Stimulated activated CD4-positive, alpha-beta T cell treated with anti-CD3 and anti-CD28 coated beads, TNF-alpha, amount 100 ng/mL, for 48 hours (primary cell): ENCODE measurements at regions not wholly inside any gene's neighbourhood (a gene's known extent, or its start where the extent isn't known, plus 50 kb on each side); places are given as distances from the start of the nearest gene placed in this dataset.
A peak's percentile ranks its signal among the peaks of the same experiment; 100 is the strongest.

ENCODE experiments used
- DNase-seq, 3 donors: peaks; one replicate each; pipeline ENCODE4 v3.0.0-alpha.2; 2020; ENCODE audit warnings: low read depth in 3 of 3

DNA sequence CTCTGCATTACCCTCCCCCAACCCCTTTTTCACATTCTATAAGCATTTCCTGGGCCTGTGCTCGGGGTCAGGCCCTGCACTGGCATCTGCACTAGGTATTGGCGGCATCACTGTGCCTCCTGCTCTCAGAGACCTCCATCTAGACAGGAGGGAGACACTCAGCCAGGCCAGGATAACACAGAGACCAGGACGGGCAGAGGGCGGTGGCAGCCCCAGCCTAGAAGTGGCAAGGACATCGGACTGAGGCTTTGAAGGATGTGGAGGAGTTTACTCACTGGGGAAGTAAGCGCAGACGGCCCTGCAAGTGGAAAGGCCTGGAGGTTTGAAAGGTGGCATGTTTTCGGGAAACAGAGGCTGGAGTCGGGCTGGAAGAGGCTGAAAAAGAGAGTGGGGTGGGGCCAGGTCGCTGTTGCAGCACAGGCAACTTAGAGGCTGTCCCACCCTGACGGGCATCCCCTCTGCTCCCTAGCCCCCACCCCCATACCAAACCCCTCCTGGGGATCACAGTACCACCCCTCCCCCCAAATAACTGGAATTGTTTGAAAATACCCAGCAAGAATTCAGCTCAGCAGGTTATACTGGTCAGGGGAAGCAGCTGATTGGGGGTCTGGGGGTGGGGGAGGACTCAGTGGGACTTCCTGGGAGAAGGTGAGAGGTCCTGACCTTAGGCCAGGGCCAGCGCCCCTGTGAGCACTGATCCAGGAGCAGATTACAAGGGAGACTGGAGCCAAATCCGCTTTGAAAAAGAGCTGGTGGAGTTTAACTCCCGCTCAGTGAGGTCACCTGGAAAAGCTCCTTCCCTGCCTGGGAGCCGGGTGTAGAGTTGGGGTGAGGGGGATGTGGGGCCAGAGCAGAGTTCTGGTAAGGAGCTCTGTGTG lies 121.8 kb upstream of the WNT4 start:
- DNase-seq: no peak

DNA sequence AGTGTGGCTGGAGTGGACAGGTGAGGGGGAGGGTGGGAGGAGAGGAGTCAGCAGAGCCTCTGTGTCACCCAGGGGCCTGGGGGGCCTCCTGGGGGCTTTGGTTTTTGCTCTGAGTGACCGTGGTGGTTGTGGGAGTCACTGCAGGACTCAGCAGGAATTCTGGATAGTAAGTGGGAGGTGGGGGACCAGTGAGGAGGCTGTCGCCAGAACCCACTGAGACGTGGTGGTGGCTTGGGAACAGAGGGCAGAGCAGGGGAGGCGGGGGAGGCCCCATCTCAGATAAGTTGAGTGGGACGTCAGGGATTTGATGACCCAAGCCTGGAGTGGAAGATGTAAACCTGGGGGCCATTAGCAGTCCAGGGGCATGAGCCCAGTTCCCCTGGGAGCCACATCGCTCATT lies 123.2 kb upstream of the WNT4 start:
- DNase-seq: no peak

DNA sequence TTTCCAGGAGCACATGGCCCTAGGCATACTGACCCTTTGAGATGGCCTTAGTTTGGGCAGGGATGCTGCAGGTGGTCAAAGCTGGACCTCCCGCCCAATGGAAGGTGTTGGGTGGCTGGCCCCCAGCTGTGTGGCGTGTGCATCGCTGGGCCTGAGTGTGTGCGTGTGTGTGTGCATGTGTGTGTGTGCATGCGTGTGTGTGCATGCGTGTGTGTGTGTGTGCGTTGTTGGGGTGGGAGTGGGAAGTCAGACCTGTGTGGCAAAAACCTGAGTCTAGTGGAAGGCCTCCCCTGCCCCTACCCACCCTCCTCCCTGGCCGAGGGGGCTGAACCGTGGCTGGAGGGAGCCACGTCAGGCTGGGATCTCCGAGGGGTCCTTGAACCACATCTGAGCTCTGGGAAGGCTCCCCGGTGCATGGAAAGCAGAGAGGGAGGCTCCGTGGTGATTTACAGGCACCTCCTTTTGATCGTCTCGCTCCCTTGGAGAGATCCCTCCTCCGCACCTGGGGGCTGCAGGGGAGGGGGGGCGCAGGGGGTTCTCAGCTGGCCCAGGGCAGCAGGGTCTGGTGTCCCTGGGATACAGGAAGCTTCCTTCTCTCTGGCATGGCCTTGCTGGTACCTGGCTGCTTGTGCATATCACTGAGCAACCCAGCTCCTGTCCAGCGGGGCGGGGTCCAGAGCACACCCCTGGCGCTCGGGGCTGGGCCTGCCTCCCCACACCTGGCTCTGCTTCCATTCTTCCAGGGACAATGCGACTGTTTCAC lies 124.7 kb upstream of the WNT4 start:
- DNase-seq: no peak

DNA sequence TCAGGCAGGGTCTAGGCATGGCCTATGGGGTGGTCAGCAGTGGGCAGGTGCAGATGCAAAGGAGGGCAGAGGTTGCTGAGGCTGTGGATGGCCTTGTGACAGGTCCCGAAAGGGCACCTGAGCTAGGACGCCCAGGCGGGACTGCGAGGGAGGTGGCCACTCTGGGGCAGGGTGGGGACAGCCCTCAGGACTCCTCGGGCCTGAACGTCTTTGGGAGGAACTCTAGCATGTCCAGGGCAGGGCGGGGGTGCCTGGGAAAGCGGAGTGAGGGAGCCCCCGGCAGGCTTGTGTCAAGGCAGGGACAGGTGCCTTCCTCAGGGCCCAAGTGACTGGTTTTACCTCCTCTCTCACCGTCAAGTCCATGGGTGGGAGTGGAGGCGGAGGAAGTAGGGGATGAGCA lies 125.4 kb upstream of the WNT4 start:
- no peak for DNase-seq

DNA sequence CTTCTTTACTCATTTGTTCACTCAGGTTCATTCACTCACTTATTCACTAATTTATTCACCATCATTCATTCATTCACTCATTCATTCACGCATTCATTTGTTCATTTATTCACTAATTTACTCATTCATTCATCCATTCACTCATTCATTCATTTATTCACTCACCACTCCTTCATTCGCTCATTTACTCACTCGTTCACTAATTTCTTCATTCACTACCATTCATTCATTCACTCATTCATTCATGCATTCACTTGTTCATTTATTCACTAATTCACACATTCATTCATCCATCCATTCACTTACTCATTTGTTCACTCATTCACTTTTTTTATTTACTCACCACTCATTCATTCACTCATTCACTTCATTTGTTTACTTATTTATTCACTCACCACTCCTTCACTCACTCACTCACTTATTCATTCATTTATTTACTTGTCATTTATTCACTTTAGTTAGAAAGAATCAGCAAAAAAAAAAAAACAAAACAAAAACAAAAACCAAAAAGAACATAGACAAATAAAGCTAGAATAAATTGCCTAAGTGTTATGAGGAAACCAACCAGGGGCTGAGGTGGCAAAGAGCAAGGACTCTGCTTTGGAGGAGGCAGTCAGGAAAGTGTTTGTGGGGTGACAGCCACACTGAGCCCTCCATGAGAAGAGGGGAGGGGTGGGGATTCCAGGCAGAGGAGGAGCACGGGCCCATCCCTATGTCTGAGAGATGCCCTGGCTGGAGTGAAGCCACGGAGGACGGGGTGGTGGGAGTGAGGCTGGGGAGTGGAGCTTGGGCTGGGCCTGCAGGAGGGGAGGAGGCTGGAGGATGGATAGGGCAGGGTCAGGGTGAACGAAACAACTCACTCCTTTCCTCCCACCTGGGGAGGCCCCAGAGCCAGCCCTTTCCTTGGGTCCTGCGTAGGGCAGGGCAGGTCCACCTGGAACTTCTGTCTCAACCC lies 129.2 kb upstream of the WNT4 start:
- no peak for DNase-seq

DNA sequence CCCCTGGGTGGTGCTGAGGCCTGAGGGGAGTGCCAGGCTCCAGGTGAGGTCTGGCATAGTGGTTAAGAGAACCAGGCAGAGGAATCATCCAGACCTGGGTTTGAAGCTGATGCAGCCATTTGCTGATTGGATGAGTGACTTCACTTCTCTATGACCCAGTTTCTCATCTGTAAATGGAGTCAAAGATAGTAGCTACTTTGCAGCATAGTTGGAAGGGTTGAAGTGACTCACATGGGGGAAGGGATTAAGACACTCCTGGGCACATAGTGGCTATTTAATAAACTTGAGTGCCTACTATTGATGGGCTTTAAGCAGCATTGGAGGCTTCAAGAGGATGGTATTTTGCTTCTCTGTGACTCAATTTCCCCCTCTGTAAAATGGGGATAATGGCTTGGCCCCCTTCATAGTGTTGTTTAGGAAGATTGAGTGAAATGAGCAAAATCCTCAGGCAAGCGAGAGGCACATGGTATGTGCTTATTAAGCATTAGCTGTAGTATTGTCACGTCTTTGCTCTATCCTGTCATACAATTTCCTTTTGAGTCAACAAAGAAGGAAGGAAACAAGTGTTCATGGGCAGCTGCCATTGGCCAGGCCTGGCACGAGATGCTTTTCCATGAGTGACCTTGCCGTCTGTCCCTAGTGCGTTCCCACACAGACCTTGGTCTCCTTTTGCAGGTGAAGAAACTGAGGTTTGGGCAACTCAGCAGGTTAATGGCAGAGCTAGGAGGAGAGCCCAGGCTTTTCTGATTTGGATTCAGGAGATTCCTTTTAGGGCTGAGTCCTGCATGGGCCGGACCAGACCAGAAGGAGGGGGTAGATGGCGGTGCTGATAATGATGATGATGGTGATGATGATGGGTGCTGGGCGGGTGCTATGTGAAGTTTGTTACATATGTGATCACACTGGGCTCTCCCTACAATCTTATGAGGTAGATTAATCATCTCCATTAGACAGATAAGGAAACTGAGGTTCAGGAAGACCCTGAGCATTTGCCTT lies 131.1 kb upstream of the WNT4 start:
- no peak for DNase-seq

DNA sequence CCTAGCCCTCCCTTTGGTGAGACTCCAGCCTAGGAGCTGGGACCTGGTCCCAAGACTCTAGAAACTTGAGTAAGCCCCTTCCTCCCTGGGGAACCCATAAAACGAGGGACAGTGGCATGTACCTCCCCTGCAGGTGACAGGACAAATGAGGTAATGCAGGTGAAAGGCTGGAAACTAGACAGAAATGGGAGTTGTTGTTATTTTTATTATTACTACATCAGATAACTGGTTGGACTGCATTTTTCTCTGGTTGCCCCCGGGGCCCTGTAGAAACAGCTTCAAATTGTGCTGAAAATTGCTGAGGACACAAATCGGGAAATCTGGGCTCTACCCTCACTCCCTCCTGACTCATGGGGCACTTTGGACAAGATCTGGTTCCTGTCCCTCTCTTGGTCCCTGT lies 132.3 kb upstream of the WNT4 start:
- no peak for DNase-seq

DNA sequence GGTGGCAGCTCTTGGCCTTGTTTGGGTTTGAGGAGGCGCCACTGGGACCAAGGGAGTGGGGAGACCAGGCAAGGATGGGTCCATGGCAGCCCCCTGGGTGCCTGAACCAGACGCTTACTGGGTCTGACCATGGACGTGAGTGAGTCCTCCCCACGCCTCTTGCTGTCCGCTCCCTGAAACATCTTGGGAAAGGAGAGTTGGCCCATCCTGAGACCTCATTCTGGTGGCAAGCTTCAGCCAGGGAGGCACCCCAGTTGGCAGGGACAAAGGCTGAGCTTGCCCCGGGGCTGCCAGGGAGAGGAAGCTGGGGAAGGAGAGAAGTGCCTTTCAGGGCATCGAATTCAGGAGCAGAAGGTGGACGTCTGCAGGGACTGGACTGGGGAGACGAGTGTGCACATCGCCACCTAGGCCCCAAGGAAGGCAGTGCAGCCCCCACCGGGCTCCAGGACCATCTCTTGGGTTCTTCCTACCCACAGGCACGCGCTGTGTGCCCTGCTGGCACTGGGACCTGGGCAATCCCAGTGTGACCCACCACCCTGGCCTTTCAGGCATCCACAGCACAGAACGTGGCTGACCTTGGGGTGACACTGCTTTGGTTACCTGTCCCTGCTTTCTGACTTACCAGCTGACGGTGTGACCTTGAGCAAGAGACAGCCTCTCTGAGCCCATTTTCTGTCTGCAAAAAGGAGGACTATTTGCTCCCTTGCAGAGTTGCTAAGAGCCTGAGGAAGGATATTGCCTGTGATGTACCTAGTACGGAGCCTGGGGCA lies 132.9 kb upstream of the WNT4 start:
- DNase-seq: peak; percentile 13 to 21 (median 20)

DNA sequence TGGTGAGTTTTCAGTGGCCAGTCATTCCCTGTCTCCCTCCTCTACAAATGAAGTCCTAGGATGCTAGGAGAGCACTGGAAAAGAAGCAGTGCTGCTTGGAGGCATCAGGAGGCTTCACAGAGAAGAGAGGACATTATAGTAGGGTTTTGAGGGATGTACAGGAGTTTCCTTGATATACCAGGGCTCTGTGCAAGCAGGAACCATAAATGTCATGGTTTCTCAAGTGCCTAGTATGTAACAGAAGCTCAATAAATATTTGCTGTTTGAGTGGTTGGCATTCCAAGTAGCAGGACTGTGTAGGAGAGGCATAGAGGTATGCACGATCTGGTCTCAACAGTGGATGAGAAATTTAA lies 133.5 kb upstream of the WNT4 start:
- DNase-seq: no peak

DNA sequence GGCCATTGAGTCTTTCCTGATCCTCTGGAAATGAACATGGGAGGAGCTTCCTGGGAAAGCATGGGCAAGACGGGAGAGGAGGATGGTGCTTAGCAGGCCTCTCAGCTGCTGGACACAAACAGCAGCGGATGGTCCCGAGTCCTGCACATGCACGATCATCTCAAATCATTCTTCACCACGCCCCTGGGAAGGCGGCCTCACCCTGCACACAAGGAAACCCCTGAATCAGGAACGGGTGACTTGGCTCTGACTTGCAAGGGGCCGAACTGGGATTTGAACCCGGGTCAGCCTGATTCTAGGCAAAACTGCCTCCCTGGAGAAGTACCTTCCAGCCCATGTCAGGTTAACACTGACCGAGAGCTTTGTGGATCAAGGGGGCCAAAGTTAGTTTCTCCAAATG lies 134.8 kb upstream of the WNT4 start:
- no peak for DNase-seq

DNA sequence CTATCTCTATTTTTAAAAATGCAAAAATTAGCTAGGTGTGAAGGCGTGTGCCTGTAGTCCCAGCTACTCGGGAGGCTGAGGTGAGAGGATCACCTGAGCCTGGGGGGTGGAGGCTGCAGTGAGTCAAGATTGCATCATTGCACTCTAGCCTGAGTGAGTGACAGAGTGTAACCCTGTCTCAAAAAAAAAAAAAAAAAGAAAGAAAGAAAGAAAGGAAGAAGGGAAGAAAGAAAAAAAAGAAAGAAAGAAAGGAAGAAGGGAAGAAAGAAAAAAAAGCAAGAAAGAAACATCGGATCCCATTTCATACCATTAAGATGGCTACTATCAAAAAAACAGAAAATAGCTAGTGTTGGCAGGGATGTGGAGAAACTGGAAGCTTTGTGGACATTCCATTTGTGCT lies 136.8 kb upstream of the WNT4 start:
- no peak for DNase-seq

DNA sequence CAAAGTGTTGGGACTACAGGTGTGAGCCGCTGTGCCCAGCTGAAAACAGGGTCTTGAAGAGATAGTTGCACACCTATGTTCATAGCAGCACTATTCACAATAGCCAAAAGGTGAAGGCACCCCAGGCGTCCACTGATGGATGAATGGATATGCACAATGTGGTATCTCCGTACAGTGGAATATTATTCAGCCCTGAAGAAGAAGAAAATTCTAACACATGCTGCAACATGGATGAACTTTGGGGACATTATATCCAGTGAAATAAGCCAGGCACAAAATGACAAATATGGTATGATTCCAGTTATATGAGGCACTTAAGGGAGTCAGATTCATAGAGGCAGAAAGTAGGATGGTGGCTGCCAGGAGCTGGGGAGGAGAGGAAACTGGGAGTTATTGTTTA lies 137.6 kb upstream of the WNT4 start:
- DNase-seq: no peak

DNA sequence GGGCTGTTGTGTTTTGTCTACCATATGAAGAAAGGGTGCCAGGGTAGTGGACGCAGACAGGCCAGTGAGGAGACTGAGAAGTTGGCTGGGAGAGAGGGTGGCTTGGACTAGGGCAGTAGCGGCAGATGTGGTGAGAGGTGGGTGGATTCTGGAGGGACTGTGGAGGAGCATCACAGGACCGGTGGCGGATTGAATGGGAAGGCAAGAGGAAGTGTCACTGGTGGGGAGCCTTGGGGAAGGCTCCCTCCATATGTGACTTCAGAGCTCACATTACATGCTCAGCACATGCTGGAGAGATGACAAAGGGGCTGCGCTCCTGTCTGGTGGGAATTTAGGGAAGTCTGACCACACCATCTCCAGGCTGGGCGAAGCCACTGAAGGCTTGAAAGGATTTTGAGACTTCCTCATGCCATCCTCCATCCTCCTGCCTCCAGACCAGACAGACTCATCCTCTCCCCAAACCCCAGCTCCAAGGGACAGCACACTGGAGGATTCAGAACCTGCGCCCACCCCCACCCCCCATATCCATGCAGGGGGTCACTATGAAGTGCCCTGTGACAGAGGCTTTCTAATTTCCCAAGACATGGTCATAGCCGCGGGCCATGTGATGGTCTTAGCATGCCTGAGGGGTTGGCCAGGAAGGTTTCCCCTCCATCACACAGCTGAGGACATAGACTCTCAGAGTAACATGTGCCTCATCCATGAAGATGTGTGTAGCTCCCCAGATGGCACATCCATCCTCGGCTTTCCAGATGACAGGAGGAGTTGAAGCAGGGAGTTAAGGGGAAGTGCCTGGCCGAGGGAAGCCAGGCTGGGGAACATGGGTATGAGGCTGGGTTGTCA lies 138.8 kb upstream of the WNT4 start:
- no peak for DNase-seq

DNA sequence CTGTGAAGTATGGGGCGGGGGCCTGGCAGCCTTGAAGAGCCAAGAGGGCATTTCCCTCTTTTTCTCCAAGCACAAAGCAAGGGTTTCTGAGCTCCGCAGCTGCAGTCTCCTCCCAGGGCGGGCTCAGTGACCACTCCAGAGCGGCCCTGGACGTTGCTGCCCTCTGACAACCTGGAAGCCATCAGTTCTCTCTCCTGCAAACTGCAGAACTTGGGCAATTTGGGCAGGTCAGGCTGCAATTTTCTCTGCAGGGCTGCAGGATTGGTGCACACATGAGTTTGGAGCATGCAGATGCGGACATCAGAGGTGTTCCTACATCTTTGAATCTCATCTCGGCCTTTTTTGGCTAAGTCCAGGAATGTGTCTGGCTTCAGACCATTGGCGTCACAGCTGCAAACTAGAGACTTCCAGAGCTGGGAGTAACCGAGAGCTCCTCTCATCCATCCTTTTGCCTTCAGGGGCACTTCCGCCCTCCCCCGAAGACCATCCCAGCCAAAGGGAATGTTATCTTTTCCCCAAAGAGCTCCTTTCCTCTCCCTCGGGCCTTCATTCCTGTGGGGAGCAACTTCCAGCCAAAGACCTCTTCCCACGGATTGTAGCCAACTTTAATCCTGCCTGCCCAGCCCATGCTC lies 139.6 kb upstream of the WNT4 start:
- DNase-seq: no peak

DNA sequence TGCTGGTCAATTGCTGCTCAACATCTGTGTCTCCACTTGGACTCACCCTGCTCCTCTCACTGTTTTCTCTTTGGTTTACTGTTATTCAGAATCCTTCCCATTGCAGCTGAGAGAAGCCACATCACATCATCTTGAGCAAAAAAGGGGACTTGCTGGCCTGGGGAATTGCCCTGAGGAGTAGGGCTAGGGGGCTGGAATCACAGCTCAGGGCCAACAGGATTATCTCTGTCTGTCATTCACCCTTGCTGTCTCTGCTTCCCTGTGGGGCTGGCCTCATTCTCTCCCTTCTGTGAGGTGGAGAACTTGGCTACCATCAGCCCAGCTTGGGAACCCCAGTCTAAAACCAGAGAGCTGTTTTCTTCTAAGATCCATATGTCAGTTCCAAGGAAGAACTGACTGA lies 140.7 kb upstream of the WNT4 start:
- DNase-seq: no peak

DNA sequence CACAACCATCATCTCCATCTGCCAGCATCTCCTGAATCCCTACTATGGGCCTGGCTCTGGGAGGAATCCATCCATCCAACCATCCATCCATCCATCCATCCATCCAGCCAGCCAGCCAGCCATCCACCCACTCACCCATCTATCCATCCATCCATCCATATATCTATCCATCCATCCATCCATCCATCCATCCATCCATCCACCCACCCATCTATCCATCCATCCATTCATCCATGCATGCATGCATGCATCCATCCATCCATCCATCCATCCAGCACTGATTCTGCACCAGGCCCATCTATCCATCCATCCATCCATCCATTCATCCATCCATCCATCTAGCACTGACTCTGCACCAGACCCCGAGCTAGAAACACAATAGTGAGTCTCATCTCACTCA lies 141.3 kb upstream of the WNT4 start:
- DNase-seq: no peak

DNA sequence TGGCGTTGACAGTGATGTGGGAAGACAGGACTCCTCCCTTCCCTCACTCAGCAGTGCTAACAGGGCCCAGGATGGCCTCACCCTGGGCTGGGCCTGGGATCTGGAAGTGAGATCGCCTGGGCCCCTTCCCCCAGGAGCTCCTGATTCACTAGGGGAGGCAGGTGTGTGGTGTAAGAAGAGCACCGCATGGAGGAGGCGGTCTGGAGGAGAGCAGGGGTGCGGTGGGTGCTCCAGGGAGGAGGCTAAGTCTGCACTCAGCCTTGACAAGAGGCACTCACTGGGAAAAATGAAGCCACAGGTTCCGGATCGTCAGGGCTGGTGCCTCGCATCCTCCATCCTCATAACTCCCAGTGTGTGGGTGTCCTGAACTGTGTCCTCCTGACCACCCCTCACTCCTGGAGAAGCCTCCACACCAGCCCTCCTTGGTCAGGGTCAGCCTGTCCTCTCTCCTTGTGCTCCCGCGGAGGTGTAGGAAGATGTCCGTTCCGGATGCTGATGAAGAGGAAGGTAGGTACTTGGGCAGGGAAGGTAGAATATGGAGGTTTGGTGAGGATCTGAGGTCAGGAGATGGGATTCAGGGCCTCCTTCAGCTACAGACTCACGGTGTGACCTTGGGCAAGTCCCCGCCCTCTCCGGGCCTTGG lies 142.1 kb upstream of the WNT4 start:
- DNase-seq: no peak
